GM19351 (cell line): ENCODE measurements at regions not wholly inside any gene's neighbourhood (a gene's known extent, or its start where the extent isn't known, plus 50 kb on each side); places are given as distances from the start of the nearest gene placed in this dataset.

Source experiments
- ATAC-seq: cut with Tn5 transposase; IDR thresholded peaks from one replicate; pipeline ENCODE4 v1.9.1; 2021; ENCODE audit warnings: mild to moderate bottlenecking, moderate library complexity; ENCODE audit not compliant: unreplicated experiment

GRCh38 chr16:13291591-13292333 is 390.4 kb downstream of the SHISA9 start:
- ATAC-seq, result no peak

GRCh38 chr16:13296206-13296605 is 394.8 kb downstream of the SHISA9 start:
- no peak for ATAC-seq

GRCh38 chr16:13298666-13299065 is 397.3 kb downstream of the SHISA9 start:
- ATAC-seq, result no peak

- ATAC-seq, result no peak
Measured at GRCh38 chr16:13300066-13300840, 398.9 kb downstream of the SHISA9 start.

- ATAC-seq, result no peak
Measured at GRCh38 chr16:13305019-13305755, 403.8 kb downstream of the SHISA9 start.

GRCh38 chr16:13306161-13306995 is 405.0 kb downstream of the SHISA9 start:
- ATAC-seq, result no peak

- no peak for ATAC-seq
Measured at GRCh38 chr16:13307255-13307654, 405.9 kb downstream of the SHISA9 start.

GRCh38 chr16:13307851-13308250 is 406.5 kb downstream of the SHISA9 start:
- no peak for ATAC-seq

GRCh38 chr16:13312063-13312462 is 410.7 kb downstream of the SHISA9 start:
- no peak for ATAC-seq

- ATAC-seq, result no peak
Measured at GRCh38 chr16:13313351-13313750, 412.0 kb downstream of the SHISA9 start.

- no peak for ATAC-seq
Measured at GRCh38 chr16:13314633-13315032, 413.2 kb downstream of the SHISA9 start.

GRCh38 chr16:13315642-13316427 is 414.4 kb downstream of the SHISA9 start:
- no peak for ATAC-seq

- peak; percentile 47 for ATAC-seq
Measured at GRCh38 chr16:13322336-13322735, 420.9 kb downstream of the SHISA9 start.

GRCh38 chr16:13324851-13325250 is 423.5 kb downstream of the SHISA9 start:
- ATAC-seq, result no peak

GRCh38 chr16:13325396-13325795 is 424.0 kb downstream of the SHISA9 start:
- no peak for ATAC-seq

- no peak for ATAC-seq
Measured at GRCh38 chr16:13331918-13332317, 430.5 kb downstream of the SHISA9 start.

- ATAC-seq, result no peak
Measured at GRCh38 chr16:13332713-13333255, 431.4 kb downstream of the SHISA9 start.

GRCh38 chr16:13333336-13333735 is 431.9 kb downstream of the SHISA9 start:
- ATAC-seq, result no peak

- no peak for ATAC-seq
Measured at GRCh38 chr16:13335879-13336278, 434.5 kb downstream of the SHISA9 start.

- ATAC-seq, result no peak
Measured at GRCh38 chr16:13336335-13336734, 434.9 kb downstream of the SHISA9 start.
